ENCODE measurements at regions not wholly inside any gene's neighbourhood (a gene's known extent, or its start where the extent isn't known, plus 50 kb on each side); places are given as distances from the start of the nearest gene placed in this dataset.

DNA sequence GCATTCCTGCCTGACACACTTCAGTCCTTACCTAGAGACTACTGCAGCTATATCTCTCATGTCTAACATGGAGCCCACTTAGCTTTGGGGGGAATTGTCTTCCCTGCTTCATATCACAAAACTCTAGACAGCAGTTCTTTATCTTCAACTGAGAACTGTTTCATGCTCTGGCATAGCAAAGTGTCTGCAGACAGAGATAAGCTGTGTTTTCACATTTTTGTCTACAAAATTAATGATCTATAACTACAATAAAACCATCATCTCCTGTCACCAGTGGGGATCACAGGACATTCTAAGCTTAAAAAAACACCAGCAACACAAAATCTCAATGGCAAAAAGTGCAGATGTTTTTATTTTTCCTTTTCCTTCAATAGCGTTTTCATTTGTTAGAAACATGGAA is 137.1 kb upstream of the VRK1 start (continued):
- TF ChIP-seq, protein P1, sequence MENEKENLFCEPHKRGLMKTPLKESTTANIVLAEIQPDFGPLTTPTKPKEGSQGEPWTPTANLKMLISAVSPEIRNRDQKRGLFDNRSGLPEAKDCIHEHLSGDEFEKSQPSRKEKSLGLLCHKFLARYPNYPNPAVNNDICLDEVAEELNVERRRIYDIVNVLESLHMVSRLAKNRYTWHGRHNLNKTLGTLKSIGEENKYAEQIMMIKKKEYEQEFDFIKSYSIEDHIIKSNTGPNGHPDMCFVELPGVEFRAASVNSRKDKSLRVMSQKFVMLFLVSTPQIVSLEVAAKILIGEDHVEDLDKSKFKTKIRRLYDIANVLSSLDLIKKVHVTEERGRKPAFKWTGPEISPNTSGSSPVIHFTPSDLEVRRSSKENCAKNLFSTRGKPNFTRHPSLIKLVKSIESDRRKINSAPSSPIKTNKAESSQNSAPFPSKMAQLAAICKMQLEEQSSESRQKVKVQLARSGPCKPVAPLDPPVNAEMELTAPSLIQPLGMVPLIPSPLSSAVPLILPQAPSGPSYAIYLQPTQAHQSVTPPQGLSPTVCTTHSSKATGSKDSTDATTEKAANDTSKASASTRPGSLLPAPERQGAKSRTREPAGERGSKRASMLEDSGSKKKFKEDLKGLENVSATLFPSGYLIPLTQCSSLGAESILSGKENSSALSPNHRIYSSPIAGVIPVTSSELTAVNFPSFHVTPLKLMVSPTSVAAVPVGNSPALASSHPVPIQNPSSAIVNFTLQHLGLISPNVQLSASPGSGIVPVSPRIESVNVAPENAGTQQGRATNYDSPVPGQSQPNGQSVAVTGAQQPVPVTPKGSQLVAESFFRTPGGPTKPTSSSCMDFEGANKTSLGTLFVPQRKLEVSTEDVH (IDR thresholded peaks at IDR 0.05; ENCODE audit: low read depth, partially characterized antibody) = no peak
- TF ChIP-seq NCOR1 (IDR thresholded peaks at IDR 0.05) (peak; percentile 51), TEAD4 (IDR thresholded peaks at IDR 0.05; ENCODE audit: low read length) (peak; percentile 88), TEAD4 (CRISPR knock-in tag; IDR thresholded peaks at IDR 0.05; ENCODE audit: borderline replicate concordance) (no peak), VEZF1 (CRISPR knock-in tag; IDR thresholded peaks at IDR 0.05) (peak; percentile 42; the same call in 1 of the 2 replicates), FOXM1 (IDR thresholded peaks at IDR 0.05; ENCODE audit: low read depth) (peak; percentile 40; the same call in 1 of the 2 replicates), FOXM1 (CRISPR knock-in tag; IDR thresholded peaks at IDR 0.05; ENCODE audit: low read depth) (no peak), MEIS2 (IDR thresholded peaks at IDR 0.05; ENCODE audit: partially characterized antibody) (peak; percentile 91), ZBTB8A (IDR thresholded peaks at IDR 0.05; ENCODE audit: partially characterized antibody) (no peak), TAL1 (IDR thresholded peaks at IDR 0.05) (peak; percentile 78), CBFA2T3 (IDR thresholded peaks at IDR 0.05) (peak; percentile 76), STAG1 (CRISPR knock-in tag; IDR thresholded peaks at IDR 0.05; ENCODE audit: borderline replicate concordance) (no peak), PYGO2 (tag; IDR thresholded peaks at IDR 0.05) (0 out of 2 replicates have a peak, but pooled peaks have one; percentile 52), SMARCA4 (IDR thresholded peaks at IDR 0.05) (peak; percentile 37; the same call in 1 of the 2 replicates), TCF3 (CRISPR knock-in tag; IDR thresholded peaks at IDR 0.05) (peak; percentile 70), ATF1 (CRISPR knock-in tag; IDR thresholded peaks at IDR 0.05) (no peak), ATF1 (tag; IDR thresholded peaks at IDR 0.05) (0 out of 2 replicates have a peak, but pooled peaks have one; percentile 8), U2AF2 (optimal IDR thresholded peaks at IDR 0.05; ENCODE audit: low read depth, low read length) (no peak), DPF2 (IDR thresholded peaks at IDR 0.05) (peak; percentile 45), LEF1 (IDR thresholded peaks at IDR 0.05) (peak; percentile 39; the same call in 1 of the 2 replicates), TEAD1 (CRISPR knock-in tag; IDR thresholded peaks at IDR 0.05) (peak in 1 of 2 experiments; percentile 84; a peak in 2 of 4 replicates), NCOA2 (IDR thresholded peaks at IDR 0.05; ENCODE audit: partially characterized antibody in 2 of 2) (no peak)
- TF ChIP-seq, protein P2, sequence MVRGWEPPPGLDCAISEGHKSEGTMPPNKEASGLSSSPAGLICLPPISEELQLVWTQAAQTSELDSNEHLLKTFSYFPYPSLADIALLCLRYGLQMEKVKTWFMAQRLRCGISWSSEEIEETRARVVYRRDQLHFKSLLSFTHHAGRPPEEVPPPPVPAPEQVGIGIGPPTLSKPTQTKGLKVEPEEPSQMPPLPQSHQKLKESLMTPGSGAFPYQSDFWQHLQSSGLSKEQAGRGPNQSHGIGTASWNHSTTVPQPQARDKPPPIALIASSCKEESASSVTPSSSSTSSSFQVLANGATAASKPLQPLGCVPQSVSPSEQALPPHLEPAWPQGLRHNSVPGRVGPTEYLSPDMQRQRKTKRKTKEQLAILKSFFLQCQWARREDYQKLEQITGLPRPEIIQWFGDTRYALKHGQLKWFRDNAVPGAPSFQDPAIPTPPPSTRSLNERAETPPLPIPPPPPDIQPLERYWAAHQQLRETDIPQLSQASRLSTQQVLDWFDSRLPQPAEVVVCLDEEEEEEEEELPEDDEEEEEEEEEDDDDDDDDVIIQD (CRISPR knock-in tag; IDR thresholded peaks at IDR 0.05) = no peak
- TF ChIP-seq, protein P3, sequence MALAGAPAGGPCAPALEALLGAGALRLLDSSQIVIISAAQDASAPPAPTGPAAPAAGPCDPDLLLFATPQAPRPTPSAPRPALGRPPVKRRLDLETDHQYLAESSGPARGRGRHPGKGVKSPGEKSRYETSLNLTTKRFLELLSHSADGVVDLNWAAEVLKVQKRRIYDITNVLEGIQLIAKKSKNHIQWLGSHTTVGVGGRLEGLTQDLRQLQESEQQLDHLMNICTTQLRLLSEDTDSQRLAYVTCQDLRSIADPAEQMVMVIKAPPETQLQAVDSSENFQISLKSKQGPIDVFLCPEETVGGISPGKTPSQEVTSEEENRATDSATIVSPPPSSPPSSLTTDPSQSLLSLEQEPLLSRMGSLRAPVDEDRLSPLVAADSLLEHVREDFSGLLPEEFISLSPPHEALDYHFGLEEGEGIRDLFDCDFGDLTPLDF (CRISPR knock-in tag; IDR thresholded peaks at IDR 0.05) = no peak

All from K562 (cell line).